ENCODE measurements at regions not wholly inside any gene's neighbourhood (a gene's known extent, or its start where the extent isn't known, plus 50 kb on each side); places are given as distances from the start of the nearest gene placed in this dataset.
"Not testable (repeated sequence)": the region's sequence is repeated elsewhere in the genome, so short reads cannot be mapped to it uniquely, and the experiment has no call there.

DNA sequence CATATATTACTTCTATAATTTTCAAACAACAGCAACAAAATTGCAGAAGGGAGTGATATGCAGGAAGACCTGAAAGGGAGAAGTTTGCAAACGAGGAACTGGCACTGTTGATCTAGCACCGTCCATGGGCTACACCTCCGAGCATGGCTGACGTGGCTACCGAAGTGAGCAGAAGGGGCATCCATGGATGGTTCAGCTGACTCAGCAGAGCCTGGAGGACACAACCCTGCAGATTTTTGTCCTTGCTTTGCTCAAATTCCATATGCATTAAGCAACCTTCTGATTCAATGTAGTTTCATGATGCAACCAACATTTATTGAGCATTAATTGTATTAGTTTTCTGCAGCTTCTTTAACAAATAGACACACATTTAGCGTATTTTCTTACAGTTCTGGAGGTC, 191.2 kb downstream of the C1orf94 start:
- H3K27me3 Mint-ChIP-seq (ENCODE audit: low read depth), result no peaks in the 10 kb centered on the region
- H3K27ac Mint-ChIP-seq (ENCODE audit: unreplicated experiment), result no peak overlapping the region
- no peaks in the 10 kb centered on the region for H3K36me3 Mint-ChIP-seq (ENCODE audit: low read depth)
- DNase-seq (ENCODE audit: low spot score), result no peak
- peaks cover 2% of the 10 kb centered on the region for H3K9me3 Mint-ChIP-seq (ENCODE audit: low read depth)
- no peak overlapping the region for H3K4me3 Mint-ChIP-seq (ENCODE audit: unreplicated experiment)
- TF ChIP-seq CTCF (IDR thresholded peaks at IDR 0.05), result no peak
- H3K4me1 Mint-ChIP-seq (ENCODE audit: low read depth), result no peaks in the 10 kb centered on the region

GRCh38 chr1:34369701-34370455, 193.2 kb downstream of the C1orf94 start:
- peaks cover 2% of the 10 kb centered on the region for H3K9me3 Mint-ChIP-seq (ENCODE audit: low read depth)
- H3K4me3 Mint-ChIP-seq (ENCODE audit: unreplicated experiment), result no peak overlapping the region
- H3K27me3 Mint-ChIP-seq (ENCODE audit: low read depth), result no peaks in the 10 kb centered on the region
- no peaks in the 10 kb centered on the region for H3K36me3 Mint-ChIP-seq (ENCODE audit: low read depth)
- no peak for TF ChIP-seq CTCF (IDR thresholded peaks at IDR 0.05)
- no peak overlapping the region for H3K27ac Mint-ChIP-seq (ENCODE audit: unreplicated experiment)
- no peak for DNase-seq (ENCODE audit: low spot score)
- no peaks in the 10 kb centered on the region for H3K4me1 Mint-ChIP-seq (ENCODE audit: low read depth)

- Mint-ChIP-seq H3K27me3 (ENCODE audit: low read depth) (no peaks in the 10 kb centered on the region), H3K4me1 (ENCODE audit: low read depth) (no peaks in the 10 kb centered on the region), H3K27ac (ENCODE audit: unreplicated experiment) (no peak overlapping the region), H3K9me3 (ENCODE audit: low read depth) (no peaks in the 10 kb centered on the region), H3K4me3 (ENCODE audit: unreplicated experiment) (no peak overlapping the region), H3K36me3 (ENCODE audit: low read depth) (no peaks in the 10 kb centered on the region)
- DNase-seq (ENCODE audit: low spot score), result no peak
- TF ChIP-seq CTCF (IDR thresholded peaks at IDR 0.05), result no peak
These were observed 194.0 kb downstream of the C1orf94 start for GRCh38 chr1:34370748-34371147.

DNA sequence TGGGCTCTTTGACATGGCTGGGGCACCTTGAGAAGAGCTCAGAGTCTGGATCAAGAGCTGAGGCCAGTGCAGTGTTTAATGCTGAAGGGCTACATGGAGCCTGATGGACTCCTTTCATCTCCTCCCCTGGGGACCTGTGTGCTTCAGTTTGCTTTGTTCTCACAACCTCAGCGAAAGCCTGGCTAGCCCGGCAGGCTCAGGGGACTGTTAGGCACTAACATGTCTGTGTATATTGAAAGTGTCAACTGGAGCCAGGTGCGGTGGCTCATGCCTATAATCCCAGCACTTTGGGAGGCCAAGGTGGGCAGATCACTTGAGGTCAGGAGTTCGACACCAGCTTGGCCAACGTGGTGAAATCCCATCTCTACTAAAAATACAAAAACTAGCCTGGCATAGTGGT, 194.5 kb downstream of the C1orf94 start:
- not testable (repeated sequence) for H3K4me1 Mint-ChIP-seq (ENCODE audit: low read depth); H3K9me3 Mint-ChIP-seq (ENCODE audit: low read depth); H3K27ac Mint-ChIP-seq (ENCODE audit: unreplicated experiment); H3K4me3 Mint-ChIP-seq (ENCODE audit: unreplicated experiment); DNase-seq (ENCODE audit: low spot score); H3K36me3 Mint-ChIP-seq (ENCODE audit: low read depth); H3K27me3 Mint-ChIP-seq (ENCODE audit: low read depth)

DNA sequence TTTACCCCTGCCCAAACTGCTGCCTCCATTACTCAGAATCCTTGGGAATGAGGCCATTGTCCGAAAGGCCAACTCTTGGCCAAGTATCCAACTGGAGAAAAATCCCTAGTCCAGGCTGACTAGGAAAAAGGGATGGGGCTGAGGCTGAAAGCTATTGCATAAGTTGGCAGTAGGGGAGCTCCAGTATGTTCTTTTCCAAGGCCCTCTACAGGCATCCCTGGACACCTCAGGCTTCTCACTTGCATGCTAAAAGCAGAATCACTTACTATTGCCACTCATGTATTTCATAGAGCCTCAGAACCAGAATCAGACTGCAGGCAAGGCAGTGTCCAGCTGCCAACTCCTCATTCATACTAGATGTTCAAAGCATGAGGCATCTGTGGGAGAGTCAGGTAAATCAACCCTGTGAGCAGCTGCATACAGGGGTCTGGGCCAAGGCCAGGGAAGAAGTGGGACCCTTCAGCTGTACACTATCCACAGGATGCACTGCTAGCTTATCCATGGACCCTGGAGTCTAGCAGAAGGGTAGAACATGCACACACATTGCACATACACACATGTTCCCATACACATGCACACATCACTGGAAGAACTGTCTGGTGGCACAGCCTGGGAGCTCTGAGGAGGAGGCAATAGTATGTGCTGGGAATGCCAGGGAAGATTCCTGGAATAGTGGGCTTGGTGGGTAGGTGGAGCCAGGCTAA, 195.3 kb downstream of the C1orf94 start:
- Mint-ChIP-seq H3K36me3 (ENCODE audit: low read depth) (no peaks in the 10 kb centered on the region), H3K4me1 (ENCODE audit: low read depth) (no peaks in the 10 kb centered on the region), H3K27me3 (ENCODE audit: low read depth) (no peaks in the 10 kb centered on the region), H3K4me3 (ENCODE audit: unreplicated experiment) (no peak overlapping the region), H3K27ac (ENCODE audit: unreplicated experiment) (no peak overlapping the region), H3K9me3 (ENCODE audit: low read depth) (no peaks in the 10 kb centered on the region)
- no peak for DNase-seq (ENCODE audit: low spot score)
- TF ChIP-seq CTCF (IDR thresholded peaks at IDR 0.05), result no peak
